NCI-H2107 treated with DMSO at 0.1 percent for 48 hours (cell line): ENCODE measurements at regions not wholly inside any gene's neighbourhood (a gene's known extent, or its start where the extent isn't known, plus 50 kb on each side); places are given as distances from the start of the nearest gene placed in this dataset.
A peak's percentile ranks its signal among the peaks of the same experiment; 100 is the strongest.
"Not testable (repeated sequence)": the region's sequence is repeated elsewhere in the genome, so short reads cannot be mapped to it uniquely, and the experiment has no call there.

ENCODE experiments used
- DNase-seq: peaks from one replicate; lab custom pipeline; 2025; ENCODE audit not compliant: unreplicated experiment; lab: John Stamatoyannopoulos, UW

DNA sequence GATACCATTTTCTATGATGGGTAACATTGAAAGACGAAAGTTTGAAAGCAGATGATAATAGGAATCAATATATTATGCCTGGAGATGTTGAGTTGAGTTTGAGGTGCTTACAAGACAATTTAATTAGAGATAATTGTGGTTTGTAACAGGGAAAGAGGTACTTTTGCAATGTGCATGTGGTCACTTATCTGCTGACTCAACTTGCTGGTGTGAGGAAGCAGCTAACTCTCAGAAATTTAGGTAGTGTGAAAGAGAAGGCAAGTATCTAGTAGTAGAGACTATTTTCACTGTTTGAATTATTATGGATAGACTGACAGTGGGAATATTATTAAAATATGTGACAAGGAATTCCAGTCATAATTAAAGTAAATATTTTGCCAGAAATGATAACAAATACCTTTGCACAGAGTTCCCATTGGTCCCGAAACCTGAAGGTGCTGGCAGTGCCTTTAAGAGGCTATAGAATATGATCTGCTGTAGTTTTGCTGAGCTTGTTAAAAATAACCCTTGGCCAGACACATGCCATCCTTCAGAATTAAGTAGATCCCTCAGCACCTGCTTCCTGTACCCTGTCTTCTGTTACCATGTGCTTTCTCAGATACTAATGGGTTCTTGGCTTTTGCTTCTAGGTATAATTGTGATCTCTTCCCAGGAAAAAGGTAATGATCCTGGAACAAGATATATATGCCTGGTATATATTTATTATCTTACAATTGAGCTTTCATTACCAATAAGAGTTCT, 315.9 kb downstream of the BCHE start:
- no peak for DNase-seq

DNA sequence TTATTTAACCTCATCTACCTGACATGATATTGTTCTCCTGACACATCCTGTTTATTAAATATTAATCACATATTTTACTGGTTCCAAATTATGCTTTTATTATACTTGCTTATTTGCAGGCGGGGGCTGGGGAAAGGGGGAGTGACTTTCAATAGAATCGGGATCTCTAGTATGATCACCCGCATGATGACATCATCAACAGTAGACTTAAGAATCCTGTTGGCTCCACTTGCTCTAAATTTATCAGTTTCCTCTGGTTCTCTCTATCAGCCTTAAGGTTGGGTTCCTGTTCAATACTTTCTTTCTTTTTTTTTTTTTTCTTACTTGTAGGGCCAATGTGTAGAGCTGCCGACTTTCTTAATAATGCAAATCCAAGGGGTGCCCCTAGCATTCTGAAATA, 317.5 kb downstream of the BCHE start:
- no peak for DNase-seq

DNA sequence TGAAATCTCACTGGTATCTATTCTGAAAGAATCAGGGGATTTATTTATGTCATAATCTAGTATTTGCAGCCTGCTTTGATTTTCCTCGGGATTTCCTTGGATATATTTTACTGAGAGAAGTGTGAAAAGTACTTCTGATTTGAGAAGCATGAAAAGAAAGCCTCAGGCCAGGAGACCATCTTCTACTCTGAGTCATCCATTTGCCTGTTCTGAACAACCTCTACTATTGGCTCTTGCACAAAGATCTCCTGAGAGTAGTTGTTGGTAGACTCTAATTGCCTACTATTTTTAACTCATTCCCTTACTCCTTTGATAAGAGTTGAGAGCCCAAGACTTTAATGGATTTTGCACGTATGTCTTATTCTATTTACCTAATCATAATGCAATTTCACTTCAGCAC, 318.9 kb downstream of the BCHE start:
- DNase-seq, result no peak

DNA sequence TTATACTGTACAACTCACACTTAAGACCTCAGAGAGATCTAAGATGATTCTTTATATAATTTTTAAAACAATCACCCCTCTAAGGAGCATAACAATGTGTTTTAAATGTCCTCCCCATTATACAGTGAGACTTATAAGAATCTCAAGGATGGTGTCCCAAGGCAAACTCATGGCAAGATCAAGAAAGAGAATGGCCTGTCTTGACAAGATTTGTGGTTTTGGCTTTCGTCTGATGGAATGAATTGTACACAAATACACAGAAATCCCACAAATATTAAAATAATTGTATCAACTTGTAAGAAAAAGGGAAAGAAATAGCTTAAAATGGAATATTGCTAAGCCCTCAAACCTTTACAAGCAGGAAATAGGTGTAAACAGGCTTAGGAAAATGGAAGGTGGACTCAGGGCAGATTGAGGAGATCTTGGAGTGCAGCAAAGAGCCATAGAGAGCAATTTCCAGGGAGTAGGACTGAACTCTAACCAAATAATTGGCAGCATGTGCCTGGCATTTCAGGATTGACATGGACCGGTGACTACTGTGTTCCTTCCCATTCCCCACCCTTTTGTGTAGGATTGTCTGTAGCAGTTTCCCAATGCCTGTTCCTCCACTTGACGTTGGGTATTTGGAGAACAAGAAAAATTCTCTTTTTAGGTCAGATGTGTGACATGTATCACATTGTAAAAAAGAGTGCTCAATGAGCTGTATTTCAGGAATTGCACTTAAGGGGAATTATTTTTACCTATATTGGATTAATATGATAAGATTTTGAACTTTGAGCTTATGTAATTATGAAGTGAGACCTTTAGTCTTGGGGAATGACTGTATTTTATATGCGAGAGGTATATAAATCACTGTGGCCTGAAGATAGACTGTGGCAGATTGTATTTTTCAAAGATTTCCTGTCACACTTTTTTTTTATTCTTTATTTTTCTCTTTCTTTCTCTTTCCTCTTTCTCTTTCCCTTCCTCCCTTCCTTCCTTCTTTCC, 317.8 kb upstream of the SLITRK3 start:
- no peak for DNase-seq

DNA sequence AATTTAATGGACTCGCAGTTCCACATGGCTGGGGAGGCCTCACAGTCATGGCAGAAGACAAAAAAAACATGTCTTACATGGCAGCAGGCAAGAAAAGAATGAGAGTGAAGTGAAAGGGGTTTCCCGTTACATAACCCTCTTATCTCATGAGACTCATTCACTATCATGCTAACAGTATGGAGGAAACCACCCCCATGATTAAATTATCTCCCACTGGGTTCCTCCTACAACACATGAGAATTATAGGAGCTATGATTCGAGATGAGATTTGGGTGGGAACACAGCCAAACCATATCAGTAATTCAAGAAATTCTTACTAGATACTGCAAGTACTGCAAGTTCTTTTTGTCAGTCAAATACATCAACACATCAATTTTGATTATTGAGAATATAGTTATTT, 311.4 kb upstream of the SLITRK3 start:
- DNase-seq, result no peak

DNA sequence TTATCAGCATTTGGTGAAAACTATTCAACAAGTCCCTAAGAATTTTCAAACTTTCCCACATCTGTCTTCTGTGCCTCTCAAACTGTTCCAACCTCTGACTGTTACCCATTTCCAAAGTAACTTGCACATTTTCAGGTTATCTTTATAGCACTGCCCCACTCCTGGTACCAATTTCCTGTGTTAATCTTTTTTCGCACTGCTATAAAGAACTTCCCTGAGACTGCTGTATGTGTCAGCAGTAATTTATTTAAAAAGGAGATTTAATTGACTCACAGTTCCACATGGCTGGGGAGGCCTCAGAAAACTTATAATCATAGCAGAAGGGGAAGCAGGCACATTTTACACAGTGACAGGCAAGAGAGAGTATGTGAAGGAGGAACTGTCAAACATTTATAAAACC, 310.9 kb upstream of the SLITRK3 start:
- DNase-seq, result no peak

DNA sequence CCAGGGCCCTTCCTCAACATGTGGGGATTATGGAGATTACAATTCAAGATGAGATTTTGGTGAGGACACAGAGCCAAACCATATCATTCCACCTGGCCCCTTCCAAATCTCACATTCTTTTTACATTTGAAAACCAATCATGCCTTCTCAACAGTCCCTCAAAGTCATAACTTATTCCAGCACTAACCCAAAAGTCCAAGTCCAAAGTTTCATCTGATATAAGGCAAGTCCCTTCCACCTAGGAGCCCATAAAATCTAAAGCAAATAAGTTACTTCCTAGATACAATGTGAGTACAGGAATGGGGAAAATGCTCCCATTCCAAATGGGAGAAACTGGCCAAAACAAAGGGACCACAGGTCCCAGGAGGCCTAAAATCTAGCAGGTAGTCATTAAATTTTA, 309.5 kb upstream of the SLITRK3 start:
- no peak for DNase-seq

DNA sequence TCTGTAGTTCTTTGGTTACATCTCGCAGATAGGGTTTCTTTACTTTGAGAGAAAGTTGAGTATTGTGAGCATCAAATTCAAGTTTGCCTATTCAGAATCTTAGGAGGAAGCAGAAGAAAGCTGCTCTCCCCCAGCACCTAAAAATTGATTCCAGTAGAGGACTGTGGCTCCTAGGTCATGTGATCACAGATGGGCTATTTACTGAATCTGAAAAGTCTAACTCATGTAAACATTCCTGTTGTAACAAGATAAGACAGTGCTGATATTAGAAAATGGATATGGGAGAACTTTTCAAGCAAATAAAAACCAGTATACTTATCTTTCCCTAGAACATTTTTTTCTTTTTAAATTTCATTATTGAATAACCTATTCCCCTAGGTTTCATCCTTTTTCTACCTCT, 308.4 kb upstream of the SLITRK3 start:
- no peak for DNase-seq

DNA sequence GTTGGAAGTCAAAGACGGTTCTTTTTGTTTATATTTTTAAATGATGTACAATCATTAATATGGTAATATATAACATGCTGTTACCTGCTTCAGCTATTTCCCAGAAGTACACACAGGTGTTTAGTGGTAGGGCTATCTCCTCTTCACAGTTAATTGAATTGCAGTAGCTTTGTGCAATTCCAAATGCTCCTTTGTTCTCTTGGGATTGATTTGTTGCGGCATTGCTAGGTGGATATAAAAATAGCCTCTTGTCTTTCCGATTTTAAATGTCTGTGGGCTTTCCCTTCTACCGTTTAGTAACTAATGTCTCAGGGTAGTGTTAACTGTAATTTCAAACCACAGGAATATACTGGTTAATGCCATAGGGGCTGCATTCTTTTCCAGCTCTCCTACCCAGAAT, 307.6 kb upstream of the SLITRK3 start:
- peak; percentile 77 for DNase-seq

DNA sequence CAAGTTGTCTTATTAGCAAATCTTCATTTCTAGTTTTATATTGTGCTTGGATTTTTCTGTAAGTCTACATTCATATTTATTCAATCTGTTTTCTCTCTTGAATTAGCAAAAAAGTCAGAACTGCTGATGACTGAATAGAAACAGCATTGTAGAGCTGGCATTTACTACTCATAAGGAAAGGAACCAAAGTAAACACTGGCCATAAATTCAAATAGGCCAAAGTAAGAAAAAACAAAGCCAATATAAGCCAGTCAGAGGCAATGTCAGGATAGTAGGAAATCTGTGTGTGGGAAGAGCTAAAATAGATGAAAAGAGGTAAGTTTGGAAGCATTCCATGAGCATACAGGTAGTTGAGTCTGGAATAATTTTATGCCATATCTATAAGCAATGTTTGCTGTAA, 307.2 kb upstream of the SLITRK3 start:
- no peak for DNase-seq

DNA sequence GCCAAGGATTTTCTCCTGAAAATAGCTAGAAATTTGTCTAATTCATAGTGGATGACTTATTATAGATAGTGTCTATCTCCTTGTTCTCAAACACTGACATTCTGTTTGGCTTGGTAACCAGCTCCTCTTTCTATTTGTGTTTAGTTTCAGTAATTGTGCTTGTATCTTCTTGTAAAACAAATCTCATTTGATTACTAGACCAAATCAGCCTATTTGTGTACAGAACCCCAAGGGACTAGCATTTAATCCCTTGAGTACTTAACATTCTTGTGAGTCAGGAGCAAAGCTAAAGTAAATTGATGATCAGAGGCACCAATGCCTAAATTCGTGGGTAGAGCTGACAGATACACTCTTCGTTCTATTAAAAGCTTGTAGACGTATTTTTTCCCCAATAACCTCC, 306.5 kb upstream of the SLITRK3 start:
- DNase-seq, result no peak

DNA sequence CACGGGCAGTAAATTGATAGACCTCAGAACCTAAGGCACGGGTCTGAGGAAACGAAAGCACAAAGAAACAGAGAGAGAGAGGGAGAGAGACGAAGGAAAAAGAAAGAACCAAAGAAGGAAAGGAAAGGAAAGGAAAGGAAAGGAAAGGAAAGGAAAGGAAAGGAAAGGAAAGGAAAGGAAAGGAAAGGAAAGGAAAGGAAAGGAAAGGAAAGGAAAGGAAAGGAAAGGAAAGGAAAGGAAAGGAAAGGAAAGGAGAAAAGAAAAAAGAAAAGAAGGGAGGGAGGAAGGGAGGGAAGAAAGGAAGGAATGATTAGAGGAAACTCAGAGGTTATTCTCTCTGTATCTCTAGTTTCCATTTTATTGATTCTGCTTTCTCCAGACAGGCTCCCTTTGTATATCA, 302.6 kb upstream of the SLITRK3 start:
- DNase-seq, result not testable (repeated sequence)

DNA sequence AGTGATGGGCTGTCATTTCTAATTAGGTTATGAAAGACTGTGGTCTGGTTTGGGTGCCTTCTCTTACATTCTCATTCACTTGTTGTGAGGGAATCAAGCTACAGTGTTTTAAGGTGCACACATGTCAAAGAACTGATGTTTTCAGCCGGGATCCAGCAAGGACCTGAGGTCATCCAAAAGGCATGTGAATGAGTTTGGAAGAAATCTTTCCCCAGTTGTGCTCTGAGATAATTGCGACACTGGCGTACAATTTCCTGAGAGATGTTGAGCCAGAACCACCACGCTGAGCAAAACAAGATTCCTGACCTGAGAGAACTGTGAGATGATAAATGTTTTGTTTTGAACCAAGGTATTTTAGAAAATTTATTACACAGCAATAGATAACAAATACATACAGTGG, 295.3 kb upstream of the SLITRK3 start:
- no peak for DNase-seq

DNA sequence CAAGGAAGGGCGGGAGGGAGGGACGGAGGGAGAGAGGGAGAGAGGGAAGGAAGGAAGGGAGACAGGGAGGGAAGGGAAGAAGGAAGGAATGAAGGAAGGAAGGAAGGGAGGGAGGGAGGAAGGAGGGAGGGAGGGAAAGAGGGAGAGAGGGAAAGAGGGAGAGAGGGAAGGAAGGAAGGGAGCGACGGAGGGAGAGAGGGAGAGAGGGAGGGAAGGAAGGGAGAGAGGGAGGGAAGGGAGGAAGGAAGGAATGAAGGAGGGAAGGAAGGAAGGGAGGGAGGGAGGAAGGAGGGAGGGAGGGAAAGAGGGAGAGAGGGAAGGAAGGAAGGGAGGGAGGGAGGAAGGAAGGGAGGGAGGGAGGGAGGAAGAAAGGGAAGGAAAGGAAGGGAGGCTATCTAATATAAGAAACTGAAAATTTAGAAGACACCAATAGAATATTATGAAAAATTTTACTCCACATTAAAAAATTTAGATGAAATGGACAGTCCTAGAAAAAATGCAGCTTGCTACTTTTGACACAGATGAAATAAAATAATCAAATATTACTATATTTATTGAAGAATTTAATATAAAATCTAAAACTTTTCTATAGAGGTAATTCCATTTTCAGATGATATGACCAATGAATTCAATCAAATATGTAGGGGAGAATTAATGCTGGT, 280.3 kb upstream of the SLITRK3 start:
- no peak for DNase-seq

DNA sequence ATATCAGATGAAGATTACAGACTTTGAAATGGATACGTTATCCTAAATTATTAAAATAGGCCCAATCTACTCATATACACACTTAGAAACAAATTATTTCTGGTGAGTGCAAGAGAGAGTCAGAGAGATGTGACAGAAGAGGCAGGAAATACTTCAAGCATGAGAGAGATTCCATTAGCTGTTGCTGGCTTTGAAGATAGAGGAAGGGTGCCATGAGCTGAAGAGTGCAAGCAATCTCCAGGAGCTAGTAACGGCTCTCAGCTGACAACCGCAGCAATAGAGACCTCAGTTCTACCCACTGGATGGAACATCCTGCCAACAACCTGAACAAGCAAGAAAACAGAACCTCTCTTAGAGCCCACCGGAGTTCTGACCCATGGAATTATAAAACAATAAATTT, 270.7 kb upstream of the SLITRK3 start:
- DNase-seq, result no peak

DNA sequence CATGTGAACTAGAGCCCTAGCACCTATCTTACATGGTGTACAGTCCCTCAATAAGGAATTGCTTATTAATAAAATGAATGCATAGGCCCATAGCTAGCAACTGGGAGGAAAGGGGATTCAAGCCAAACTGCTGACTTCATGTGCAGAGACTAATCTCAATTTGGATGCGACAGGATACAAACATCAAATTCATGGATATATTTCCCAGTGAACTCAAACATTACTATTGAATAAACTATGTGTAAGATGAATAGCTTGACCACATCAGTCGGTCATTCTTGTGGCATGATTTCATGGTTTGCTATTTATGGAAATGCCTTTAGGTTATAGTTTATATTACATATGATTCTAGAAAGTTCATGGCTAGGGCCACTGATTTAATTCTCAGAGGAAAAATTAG, 268.6 kb upstream of the SLITRK3 start:
- DNase-seq, result no peak

DNA sequence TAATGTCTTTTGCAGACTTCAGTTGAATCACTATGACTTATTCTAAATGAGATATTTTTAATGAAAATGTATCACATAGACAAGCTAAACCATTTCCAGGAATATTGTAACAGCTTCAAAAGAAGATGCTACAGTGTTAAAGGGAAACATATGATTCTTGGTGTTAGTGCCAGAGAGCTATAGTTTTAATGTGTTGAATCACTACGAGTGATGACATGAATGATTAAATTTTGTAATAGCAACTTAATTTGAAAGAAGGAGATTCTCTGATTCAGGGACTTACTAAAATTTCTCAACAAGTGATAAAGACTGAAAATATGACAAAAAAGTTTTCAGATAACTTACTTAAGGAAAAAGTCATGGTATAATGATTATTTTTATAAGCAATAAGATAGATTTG, 267.3 kb upstream of the SLITRK3 start:
- no peak for DNase-seq

DNA sequence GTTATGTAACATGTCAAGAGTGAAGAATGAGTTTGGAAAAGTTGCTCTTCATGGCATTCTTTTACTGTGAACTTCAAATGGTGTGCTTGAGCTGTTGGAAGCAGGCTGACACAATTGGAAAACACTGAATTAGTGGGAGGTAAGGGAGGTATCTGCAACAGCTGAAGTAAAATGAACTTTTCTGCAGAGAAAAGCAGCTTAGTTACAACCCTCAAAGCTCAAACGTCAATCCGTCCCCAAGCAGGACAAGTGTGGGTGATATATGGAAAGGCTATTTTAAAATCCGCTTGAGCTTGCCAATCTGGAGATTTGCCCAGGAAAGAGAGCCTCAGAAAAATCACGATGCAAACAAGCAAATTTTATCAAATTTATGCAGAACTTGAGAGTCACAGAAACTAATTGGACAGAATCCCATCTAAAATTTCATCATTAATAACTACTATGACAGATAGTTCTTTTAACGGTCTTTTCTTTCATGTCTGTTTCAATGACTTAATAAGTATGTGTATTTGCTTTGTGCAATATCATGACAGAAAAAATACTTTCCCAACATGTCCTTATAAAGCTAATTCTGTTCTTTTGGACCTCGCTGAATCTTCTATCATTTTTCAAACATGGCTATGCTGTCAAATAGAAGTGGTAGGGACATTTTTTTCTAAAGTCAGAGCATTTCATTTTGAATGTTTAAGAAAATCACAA, 266.6 kb upstream of the SLITRK3 start:
- DNase-seq, result no peak

DNA sequence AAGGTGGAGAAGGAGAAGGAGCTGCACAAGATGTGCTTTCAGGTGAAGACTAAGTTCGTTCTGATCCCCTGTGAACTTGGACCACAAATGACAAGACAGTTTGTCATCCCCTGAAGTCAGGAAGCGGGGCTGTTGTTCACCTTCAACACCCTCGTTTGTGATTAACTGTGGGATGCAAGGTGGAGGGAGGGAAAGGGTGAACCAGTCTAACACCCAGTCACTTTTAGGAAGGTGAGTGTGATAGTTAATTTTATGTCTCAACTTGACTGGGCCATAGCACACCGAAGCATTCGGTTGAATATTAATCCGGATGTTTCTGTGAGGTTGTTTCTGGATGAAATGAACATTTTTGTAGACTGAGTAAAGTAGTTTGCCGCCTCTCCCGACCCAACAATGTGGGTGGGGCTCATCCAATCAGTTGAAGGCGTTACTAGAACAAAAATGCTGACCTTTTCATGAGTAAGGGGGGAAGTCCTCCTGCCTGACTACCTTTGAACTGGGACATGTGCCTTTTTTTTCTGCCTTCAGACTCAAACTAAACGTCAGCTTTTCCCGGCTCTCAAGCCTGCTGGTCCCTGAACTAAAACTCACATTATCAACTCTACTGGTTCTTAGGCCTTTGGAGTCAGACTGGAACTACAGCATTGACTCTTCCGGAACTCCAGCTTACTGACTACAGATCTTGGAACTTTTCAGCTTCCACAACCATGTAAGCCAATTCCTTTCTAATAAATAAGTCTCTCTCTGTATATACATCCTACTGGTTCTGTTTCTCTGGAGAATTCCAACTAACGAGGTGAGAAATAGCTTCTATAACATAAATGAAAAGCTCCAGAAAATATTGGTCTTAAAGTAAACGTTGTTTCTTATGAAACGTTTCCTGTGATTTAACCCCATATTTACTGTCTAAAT, 264.0 kb upstream of the SLITRK3 start:
- DNase-seq, result no peak

DNA sequence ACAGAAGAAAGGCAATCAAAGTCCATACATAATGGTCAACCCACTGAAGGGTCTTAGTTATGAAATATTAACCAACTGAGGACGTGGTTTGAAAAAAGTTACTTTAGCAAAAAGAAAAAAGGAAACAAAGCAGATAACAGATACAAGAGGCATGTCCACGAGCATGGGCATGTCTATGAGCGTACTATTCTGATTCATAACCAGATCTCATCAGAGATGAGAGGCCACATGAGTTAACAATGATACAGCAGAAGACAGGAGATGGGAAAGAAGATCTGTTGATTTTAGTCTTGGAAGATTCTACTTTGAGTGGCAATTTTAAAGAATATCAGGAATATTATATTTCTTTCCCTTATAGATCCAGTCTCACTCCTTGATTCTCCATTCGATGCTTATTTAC, 262.9 kb upstream of the SLITRK3 start:
- DNase-seq, result no peak
